ENCODE measurements at regions not wholly inside any gene's neighbourhood (a gene's known extent, or its start where the extent isn't known, plus 50 kb on each side); places are given as distances from the start of the nearest gene placed in this dataset.

GRCh38 chr22:48288376-48288940 lies 1526.0 kb downstream of the TBC1D22A start:
- no peaks in the 10 kb centered on the region for H3K27me3 ChIP-seq
- intact Hi-C loops (cut with DNase I) = no loop called here
- H3K36me3 ChIP-seq (replicated peaks in 1 of 2) = no peaks in the 10 kb centered on the region
- no peak overlapping the region for H3K27ac ChIP-seq
- DNase-seq = no peak
- 28 to 52% (median 41%) methylated on average over 3 of the region's 3 CpGs for WGBS, 4 donors
- H3K9me3 ChIP-seq (replicated peaks in 1 of 3) = no peaks in the 10 kb centered on the region
- no peak overlapping the region for H3K4me3 ChIP-seq
- TF ChIP-seq POLR2A (IDR thresholded peaks at IDR 0.05) = no peak
- TF ChIP-seq, protein P1, sequence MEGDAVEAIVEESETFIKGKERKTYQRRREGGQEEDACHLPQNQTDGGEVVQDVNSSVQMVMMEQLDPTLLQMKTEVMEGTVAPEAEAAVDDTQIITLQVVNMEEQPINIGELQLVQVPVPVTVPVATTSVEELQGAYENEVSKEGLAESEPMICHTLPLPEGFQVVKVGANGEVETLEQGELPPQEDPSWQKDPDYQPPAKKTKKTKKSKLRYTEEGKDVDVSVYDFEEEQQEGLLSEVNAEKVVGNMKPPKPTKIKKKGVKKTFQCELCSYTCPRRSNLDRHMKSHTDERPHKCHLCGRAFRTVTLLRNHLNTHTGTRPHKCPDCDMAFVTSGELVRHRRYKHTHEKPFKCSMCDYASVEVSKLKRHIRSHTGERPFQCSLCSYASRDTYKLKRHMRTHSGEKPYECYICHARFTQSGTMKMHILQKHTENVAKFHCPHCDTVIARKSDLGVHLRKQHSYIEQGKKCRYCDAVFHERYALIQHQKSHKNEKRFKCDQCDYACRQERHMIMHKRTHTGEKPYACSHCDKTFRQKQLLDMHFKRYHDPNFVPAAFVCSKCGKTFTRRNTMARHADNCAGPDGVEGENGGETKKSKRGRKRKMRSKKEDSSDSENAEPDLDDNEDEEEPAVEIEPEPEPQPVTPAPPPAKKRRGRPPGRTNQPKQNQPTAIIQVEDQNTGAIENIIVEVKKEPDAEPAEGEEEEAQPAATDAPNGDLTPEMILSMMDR (IDR thresholded peaks at IDR 0.05) = no peak
- no peaks in the 10 kb centered on the region for H3K4me1 ChIP-seq (replicated peaks in 1 of 2)

- H3K4me1 ChIP-seq (replicated peaks in 1 of 2) = no peaks in the 10 kb centered on the region
- 65 to 70% (median 66%) methylated on average over 5 of the region's 5 CpGs for WGBS, 4 donors
- H3K36me3 ChIP-seq (replicated peaks in 1 of 2) = no peaks in the 10 kb centered on the region
- H3K4me3 ChIP-seq = no peak overlapping the region
- H3K27me3 ChIP-seq = no peaks in the 10 kb centered on the region
- no peak overlapping the region for H3K27ac ChIP-seq
- intact Hi-C loops (cut with DNase I) = no loop called here
- H3K9me3 ChIP-seq (replicated peaks in 1 of 3) = no peaks in the 10 kb centered on the region
- DNase-seq = no peak
- TF ChIP-seq, protein P1 (IDR thresholded peaks at IDR 0.05) = no peak
- no peak for TF ChIP-seq POLR2A (IDR thresholded peaks at IDR 0.05)
These were observed 1524.6 kb downstream of the TBC1D22A start for GRCh38 chr22:48287031-48287430.

- Histone ChIP-seq H3K4me1 (replicated peaks in 1 of 2) (no peaks in the 10 kb centered on the region), H3K27me3 (no peaks in the 10 kb centered on the region), H3K27ac (no peak overlapping the region), H3K9me3 (replicated peaks in 1 of 3) (no peaks in the 10 kb centered on the region), H3K4me3 (no peak overlapping the region), H3K36me3 (replicated peaks in 1 of 2) (no peaks in the 10 kb centered on the region)
- intact Hi-C loops (cut with DNase I) = no loop called here
- no peak for TF ChIP-seq POLR2A (IDR thresholded peaks at IDR 0.05)
- TF ChIP-seq, protein P1 (IDR thresholded peaks at IDR 0.05) = no peak
- no peak for DNase-seq
- WGBS, 4 donors = 77 to 88% (median 82%) methylated on average over 4 of the region's 4 CpGs
These were observed 1522.2 kb downstream of the TBC1D22A start for GRCh38 chr22:48284671-48285070.

DNA sequence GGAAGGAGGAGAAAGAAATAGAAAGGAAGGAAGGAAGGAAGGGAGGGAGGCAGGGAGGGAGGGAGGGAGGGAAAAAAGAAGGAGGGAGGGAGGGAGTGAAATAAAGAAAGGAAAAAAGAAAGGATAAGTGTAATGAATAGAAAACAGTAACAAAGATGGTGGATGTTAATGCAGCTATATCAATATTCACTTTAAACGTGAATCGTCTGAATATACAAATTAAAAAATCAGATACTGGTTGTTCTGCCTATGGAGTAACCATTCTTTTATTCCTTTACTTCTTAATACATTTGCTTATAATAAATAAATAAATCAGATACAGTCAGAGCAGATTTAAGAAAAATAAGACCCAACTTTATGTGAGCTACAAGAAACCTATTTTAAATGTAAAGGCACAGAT lies 1520.4 kb downstream of the TBC1D22A start:
- intact Hi-C loops (cut with DNase I) = no loop called here
- no peaks in the 10 kb centered on the region for H3K9me3 ChIP-seq (replicated peaks in 1 of 3)
- H3K27ac ChIP-seq = no peak overlapping the region
- TF ChIP-seq, protein P1 (IDR thresholded peaks at IDR 0.05) = no peak
- no peak for TF ChIP-seq POLR2A (IDR thresholded peaks at IDR 0.05)
- H3K4me1 ChIP-seq (replicated peaks in 1 of 2) = no peaks in the 10 kb centered on the region
- 86 to 89% (median 87%) methylated on average over 2 of the region's 2 CpGs for WGBS, 4 donors
- no peaks in the 10 kb centered on the region for H3K36me3 ChIP-seq (replicated peaks in 1 of 2)
- no peak for DNase-seq
- no peaks in the 10 kb centered on the region for H3K27me3 ChIP-seq
- H3K4me3 ChIP-seq = no peak overlapping the region

Measured in adrenal gland (tissue), 9 donors.